Nephron (organoid): ENCODE measurements at regions not wholly inside any gene's neighbourhood (a gene's known extent, or its start where the extent isn't known, plus 50 kb on each side); places are given as distances from the start of the nearest gene placed in this dataset.
A peak's percentile ranks its signal among the peaks of the same experiment; 100 is the strongest.

Source experiments
- H3K27ac Mint-ChIP-seq, 3 experiments: 2 replicates each; pipeline ENCODE4 v1.8.0; 2020; ENCODE audit warnings: mixed read lengths in 3 of 3, mild to moderate bottlenecking in 2 of 3, moderate library complexity in 1 of 3
- H3K27me3 Mint-ChIP-seq: 2 replicates; pipeline ENCODE4 v1.8.0; 2021; ENCODE audit warnings: low read depth, mild to moderate bottlenecking, moderate library complexity, mixed read lengths
- H3K36me3 Mint-ChIP-seq: 2 replicates; pipeline ENCODE4 v1.8.0; 2020; ENCODE audit warnings: low read depth, mixed read lengths
- H3K4me1 Mint-ChIP-seq: 2 replicates; pipeline ENCODE4 v1.8.0; 2020; ENCODE audit warnings: mixed read lengths
- H3K4me3 Mint-ChIP-seq, 3 experiments: 2 replicates each; pipeline ENCODE4 v1.8.0; 2020; ENCODE audit warnings: mild to moderate bottlenecking in 3 of 3, mixed read lengths in 3 of 3, moderate library complexity in 2 of 3
- H3K9me3 Mint-ChIP-seq: 2 replicates; pipeline ENCODE4 v1.8.0; 2020; ENCODE audit warnings: mixed read lengths
- CTCF ChIP-seq, 3 experiments: fragments of 200-600 bp; sonication (generic); IDR thresholded peaks; one replicate each; pipeline ENCODE4 v1.5.0; 2021; ENCODE audit warnings: antibody characterized with exemption in 3 of 3; ENCODE audit not compliant: unreplicated experiment in 3 of 3

DNA sequence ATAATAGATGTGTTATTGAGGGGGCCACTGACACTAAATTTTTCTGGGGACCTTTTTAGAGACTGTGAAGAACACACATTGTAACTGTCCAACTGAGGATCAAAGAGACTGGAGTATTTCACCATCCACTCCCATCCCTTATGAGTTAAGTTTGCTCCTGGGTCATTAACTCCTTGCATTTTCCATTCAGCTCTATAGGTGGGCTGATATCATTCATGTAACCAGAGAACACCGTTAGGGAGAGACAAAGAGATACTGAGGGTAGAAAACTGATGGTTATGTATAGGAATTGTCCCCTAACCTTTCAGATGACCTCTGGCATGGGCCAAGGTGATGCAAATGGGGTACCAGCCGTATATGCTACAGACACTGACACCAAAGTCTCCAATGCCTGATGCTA is 142.4 kb upstream of the TLR4 start:
- Mint-ChIP-seq H3K4me3 (no peak overlapping the region), H3K4me1 (peaks cover 6% of the 10 kb centered on the region), H3K27ac (no peak overlapping the region), H3K36me3 (no peaks in the 10 kb centered on the region), H3K9me3 (peaks cover 3% of the 10 kb centered on the region), H3K27me3 (no peaks in the 10 kb centered on the region)
- TF ChIP-seq CTCF (IDR thresholded peaks at IDR 0.05; ENCODE audit: unreplicated experiment in 3 of 3), result no peak

DNA sequence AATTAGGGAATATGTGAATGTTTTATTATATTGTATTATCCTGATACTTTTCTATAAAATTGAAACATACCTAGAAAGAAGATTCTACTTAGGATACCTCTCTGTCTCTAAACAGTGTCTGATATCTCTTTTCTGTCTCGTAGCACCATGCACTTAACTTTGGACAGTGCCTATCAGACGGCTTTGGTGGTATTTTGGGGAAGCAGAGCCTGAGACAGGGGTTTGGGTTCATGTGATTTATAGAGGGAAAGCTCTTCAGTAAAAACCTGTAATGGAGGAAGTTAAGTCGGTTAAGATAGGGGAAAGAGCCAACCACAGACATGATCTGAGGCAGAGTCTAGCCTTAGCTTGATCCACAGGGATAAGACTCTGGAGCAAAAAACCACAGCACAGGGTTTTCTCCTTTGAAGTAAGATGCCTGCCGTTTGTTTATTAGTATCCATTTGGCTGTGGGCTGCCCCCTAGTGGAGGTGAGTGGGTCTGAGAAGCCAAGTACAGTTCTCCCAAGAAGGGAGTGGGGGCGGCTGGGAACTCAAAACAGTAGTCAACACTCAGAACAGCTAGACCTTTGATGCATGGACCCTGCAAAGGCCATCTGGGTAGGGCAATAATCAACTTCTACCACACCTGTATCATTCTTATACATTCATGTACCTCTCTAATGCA is 141.2 kb upstream of the ASTN2 start:
- TF ChIP-seq CTCF (IDR thresholded peaks at IDR 0.05; ENCODE audit: unreplicated experiment in 3 of 3), result peak in 2 of 3 experiments; percentile 17 to 35
- Mint-ChIP-seq H3K36me3 (no peaks in the 10 kb centered on the region), H3K4me3 (no peak overlapping the region), H3K27ac (no peak overlapping the region), H3K4me1 (no peaks in the 10 kb centered on the region), H3K27me3 (no peaks in the 10 kb centered on the region), H3K9me3 (peaks cover 3% of the 10 kb centered on the region)

DNA sequence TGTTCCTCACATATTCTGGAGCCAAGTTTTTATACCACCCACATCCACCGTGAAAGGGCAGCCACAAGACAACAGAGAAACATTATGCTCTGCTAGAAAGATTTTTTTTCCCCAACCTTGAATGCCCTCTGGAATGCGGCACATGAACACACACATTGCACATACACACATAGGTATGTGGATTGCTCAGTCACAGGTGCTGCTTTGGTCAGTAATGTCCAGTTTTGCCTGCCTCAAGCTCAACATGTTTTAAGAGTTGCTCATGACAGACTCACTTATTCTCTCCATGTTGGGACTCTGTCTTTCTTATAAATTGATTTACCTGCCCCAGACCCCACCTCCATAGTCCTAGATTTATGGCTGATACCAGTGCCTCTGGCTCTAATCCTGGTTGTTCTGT is 138.0 kb upstream of the ASTN2 start:
- Mint-ChIP-seq H3K27ac (peak overlapping the region in 1 of 3 experiments; percentile 24), H3K36me3 (no peaks in the 10 kb centered on the region), H3K4me3 (no peak overlapping the region), H3K9me3 (no peaks in the 10 kb centered on the region), H3K27me3 (no peaks in the 10 kb centered on the region), H3K4me1 (no peaks in the 10 kb centered on the region)
- TF ChIP-seq CTCF (IDR thresholded peaks at IDR 0.05; ENCODE audit: unreplicated experiment in 3 of 3), result no peak

- TF ChIP-seq CTCF (IDR thresholded peaks at IDR 0.05; ENCODE audit: unreplicated experiment in 3 of 3), result no peak
- H3K27me3 Mint-ChIP-seq, result peaks cover 6% of the 10 kb centered on the region
Observed at GRCh38 chr9:117551171-117551570, 136.3 kb upstream of the ASTN2 start.

GRCh38 chr9:117549444-117549843 is 134.6 kb upstream of the ASTN2 start:
- Mint-ChIP-seq H3K4me1 (no peaks in the 10 kb centered on the region), H3K4me3 (no peak overlapping the region), H3K9me3 (no peaks in the 10 kb centered on the region), H3K27me3 (peaks cover 6% of the 10 kb centered on the region), H3K36me3 (no peaks in the 10 kb centered on the region), H3K27ac (no peak overlapping the region)
- TF ChIP-seq CTCF (IDR thresholded peaks at IDR 0.05; ENCODE audit: unreplicated experiment in 3 of 3), result no peak

More at GRCh38 chr9:117551171-117551570, 136.3 kb upstream of the ASTN2 start:
- H3K36me3 Mint-ChIP-seq, result no peaks in the 10 kb centered on the region
- no peaks in the 10 kb centered on the region for H3K9me3 Mint-ChIP-seq
- no peak overlapping the region for H3K4me3 Mint-ChIP-seq
- H3K27ac Mint-ChIP-seq, result no peak overlapping the region
- no peaks in the 10 kb centered on the region for H3K4me1 Mint-ChIP-seq

GRCh38 chr9:117548556-117548955 is 133.7 kb upstream of the ASTN2 start:
- no peak overlapping the region for H3K4me3 Mint-ChIP-seq
- H3K27me3 Mint-ChIP-seq, result peaks cover 6% of the 10 kb centered on the region
- no peaks in the 10 kb centered on the region for H3K4me1 Mint-ChIP-seq
- H3K9me3 Mint-ChIP-seq, result no peaks in the 10 kb centered on the region
- H3K27ac Mint-ChIP-seq, result no peak overlapping the region
- no peaks in the 10 kb centered on the region for H3K36me3 Mint-ChIP-seq
- TF ChIP-seq CTCF (IDR thresholded peaks at IDR 0.05; ENCODE audit: unreplicated experiment in 3 of 3), result no peak
